Gastroesophageal sphincter (tissue), 3 donors: ENCODE measurements at regions not wholly inside any gene's neighbourhood (a gene's known extent, or its start where the extent isn't known, plus 50 kb on each side); places are given as distances from the start of the nearest gene placed in this dataset.

Source experiments
- EP300 ChIP-seq: sonication (generic); formaldehyde crosslinking; IDR thresholded peaks from one replicate; pipeline ENCODE4 v1.6.1; 2017; ENCODE audit warnings: antibody characterized with exemption, mild to moderate bottlenecking
- POLR2A ChIP-seq, 2 donors: fragments of 450-650 bp; IDR thresholded peaks; one replicate each; pipeline ENCODE4 v1.6.1; 2017; ENCODE audit warnings: antibody characterized with exemption in 2 of 2, mild to moderate bottlenecking in 2 of 2, moderate library complexity in 1 of 2
- POLR2AphosphoS5 ChIP-seq: sonication (generic); formaldehyde crosslinking; IDR thresholded peaks from one replicate; pipeline ENCODE4 v1.6.1; 2017; ENCODE audit warnings: antibody characterized with exemption
- TF ChIP-seq, protein P1 (sequence below), 4 experiments: fragments of 200-600 bp in 2 of 4; fragments of 450-650 bp in 2 of 4; sonication (generic) in 1 of 4; IDR thresholded peaks; one replicate each; pipeline ENCODE4 v1.5.1; 2017 to 2019; ENCODE audit warnings: antibody characterized with exemption in 4 of 4, mild to moderate bottlenecking in 2 of 4, moderate library complexity in 2 of 4

DNA sequence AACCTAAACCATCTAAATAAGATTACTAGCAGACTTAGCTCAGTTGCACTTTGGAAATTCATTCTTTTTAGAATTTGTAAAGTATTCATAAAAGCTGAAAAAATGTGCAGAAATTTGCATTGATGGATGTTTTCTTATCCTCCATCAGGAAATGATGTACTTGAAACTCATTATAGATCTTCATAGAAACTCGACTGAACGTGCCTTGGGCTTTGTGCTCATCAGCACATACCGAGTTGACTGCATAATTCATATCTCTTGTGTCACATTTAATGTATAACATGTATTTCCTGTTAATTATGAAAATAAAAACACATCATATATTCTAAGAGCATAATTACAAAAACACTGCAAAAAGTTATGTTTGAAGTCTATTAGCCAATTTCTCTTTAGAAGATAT lies 290.9 kb upstream of the NR5A2 start:
- TF ChIP-seq, protein P1, sequence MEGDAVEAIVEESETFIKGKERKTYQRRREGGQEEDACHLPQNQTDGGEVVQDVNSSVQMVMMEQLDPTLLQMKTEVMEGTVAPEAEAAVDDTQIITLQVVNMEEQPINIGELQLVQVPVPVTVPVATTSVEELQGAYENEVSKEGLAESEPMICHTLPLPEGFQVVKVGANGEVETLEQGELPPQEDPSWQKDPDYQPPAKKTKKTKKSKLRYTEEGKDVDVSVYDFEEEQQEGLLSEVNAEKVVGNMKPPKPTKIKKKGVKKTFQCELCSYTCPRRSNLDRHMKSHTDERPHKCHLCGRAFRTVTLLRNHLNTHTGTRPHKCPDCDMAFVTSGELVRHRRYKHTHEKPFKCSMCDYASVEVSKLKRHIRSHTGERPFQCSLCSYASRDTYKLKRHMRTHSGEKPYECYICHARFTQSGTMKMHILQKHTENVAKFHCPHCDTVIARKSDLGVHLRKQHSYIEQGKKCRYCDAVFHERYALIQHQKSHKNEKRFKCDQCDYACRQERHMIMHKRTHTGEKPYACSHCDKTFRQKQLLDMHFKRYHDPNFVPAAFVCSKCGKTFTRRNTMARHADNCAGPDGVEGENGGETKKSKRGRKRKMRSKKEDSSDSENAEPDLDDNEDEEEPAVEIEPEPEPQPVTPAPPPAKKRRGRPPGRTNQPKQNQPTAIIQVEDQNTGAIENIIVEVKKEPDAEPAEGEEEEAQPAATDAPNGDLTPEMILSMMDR (IDR thresholded peaks at IDR 0.05) = no peak
- TF ChIP-seq POLR2A (IDR thresholded peaks at IDR 0.05) (no peak), EP300 (no peak), POLR2AphosphoS5 (no peak)
